Loucy (cell line): ENCODE measurements at regions not wholly inside any gene's neighbourhood (a gene's known extent, or its start where the extent isn't known, plus 50 kb on each side); places are given as distances from the start of the nearest gene placed in this dataset.

ENCODE experiments used
- CTCF ChIP-seq: fragments of 200-600 bp; sonication (generic); conservative IDR thresholded peaks from 2 replicates; pipeline ENCODE4 v1.5.1; 2014; ENCODE audit warnings: mild to moderate bottlenecking, antibody characterized with exemption, low read length
- EZH2phosphoT487 ChIP-seq: fragments of 200-600 bp; IDR thresholded peaks from 2 replicates; pipeline ENCODE4 v1.6.1; 2018; ENCODE audit warnings: antibody characterized with exemption, mild to moderate bottlenecking, moderate library complexity, borderline replicate concordance

GRCh38 chr17:5962371-5962770 is 107.8 kb upstream of the WSCD1 start:
- TF ChIP-seq EZH2phosphoT487: no peak
- no peak for TF ChIP-seq CTCF
